GM12864 (cell line): ENCODE measurements at regions not wholly inside any gene's neighbourhood (a gene's known extent, or its start where the extent isn't known, plus 50 kb on each side); places are given as distances from the start of the nearest gene placed in this dataset.

Experiments used
- DNase-seq: peaks from one replicate; pipeline ENCODE4 v3.0.0-alpha.2; 2011; ENCODE audit warnings: low read depth
- H3K4me3 ChIP-seq: 2 replicates; pipeline ENCODE4 v1.5.1; 2011; ENCODE audit warnings: mild to moderate bottlenecking, low read depth, low read length, control low read depth
- CTCF ChIP-seq: IDR thresholded peaks from 2 replicates; pipeline ENCODE4 v1.5.1; 2011; ENCODE audit warnings: low read depth, mild to moderate bottlenecking, moderate library complexity, low read length, control low read depth, inconsistent platforms; ENCODE audit errors: missing control alignments

GRCh38 chr3:168490981-168491380 lies 395.3 kb upstream of the GOLIM4 start:
- TF ChIP-seq CTCF, result no peak

DNA sequence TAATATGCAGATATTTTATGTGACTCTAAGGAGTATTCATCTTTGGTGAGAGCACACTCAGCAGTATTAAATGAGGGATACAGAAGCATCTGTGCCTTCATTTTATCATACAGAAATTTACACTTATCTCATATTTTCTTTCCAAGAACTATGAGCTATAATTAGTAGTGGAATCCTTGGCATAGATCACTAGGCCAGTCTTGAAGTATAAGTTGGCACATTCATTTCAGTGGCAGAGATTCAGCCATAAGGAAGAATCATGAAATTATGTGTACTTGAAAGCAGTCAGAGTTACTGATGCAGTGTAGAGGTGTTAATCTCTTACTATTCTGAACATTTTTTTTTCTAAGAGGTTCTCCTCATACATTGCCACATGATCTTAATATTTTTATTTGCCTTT lies 393.6 kb upstream of the GOLIM4 start:
- no peak overlapping the region for H3K4me3 ChIP-seq
- no peak for DNase-seq
- no peak for TF ChIP-seq CTCF

More at GRCh38 chr3:168490981-168491380, 395.3 kb upstream of the GOLIM4 start:
- no peak overlapping the region for H3K4me3 ChIP-seq
- no peak for DNase-seq

DNA sequence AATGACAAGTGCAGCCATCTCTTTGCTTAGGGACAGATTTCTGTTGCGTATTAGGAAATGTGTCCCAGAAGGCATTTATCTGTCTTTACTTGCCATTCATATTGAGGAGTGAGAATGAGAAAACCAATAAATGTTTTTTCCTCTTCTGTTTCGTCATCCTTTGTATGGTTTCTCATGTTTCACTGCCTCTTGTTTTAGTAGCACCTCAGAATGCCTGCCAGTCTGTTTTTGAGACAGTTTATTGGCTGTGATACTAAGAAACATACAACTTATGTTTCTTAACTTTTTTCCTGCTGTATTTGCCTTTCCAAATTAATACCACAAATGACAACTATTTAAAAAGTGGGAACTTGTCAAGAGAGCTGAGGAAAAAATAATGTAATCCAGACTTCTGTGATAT lies 390.2 kb upstream of the GOLIM4 start:
- H3K4me3 ChIP-seq, result no peak overlapping the region
- TF ChIP-seq CTCF, result no peak
- no peak for DNase-seq

DNA sequence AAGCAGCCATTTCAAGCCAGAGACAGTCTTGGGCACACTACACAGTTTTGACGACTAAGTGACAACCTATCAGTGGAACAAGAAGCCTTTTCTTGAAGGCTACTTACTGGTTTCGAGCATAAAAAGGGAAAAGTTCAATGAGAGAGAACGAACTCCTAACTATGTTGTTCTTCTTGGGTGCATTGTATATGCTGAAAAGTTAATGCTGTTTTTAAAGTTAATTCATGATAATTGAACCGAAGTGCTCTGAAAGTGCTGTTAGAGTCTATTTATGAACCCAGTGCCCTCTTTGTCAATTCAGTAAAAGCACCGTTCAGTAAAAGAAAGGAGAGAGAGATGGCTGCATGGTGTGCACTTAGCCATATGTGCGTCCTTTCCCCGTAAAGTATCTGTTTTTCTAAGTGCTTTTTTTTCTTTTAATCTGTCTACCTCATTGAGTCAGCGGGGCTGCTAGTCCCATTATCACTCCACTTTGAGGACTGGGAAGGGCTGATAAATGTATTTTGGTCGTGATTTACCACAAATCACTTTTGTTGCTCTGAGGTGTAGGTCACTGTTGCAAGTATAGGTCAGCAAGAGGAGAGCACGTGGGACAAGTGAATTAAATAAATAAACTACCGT lies 380.7 kb upstream of the GOLIM4 start:
- DNase-seq, result no peak
- no peak for TF ChIP-seq CTCF
- H3K4me3 ChIP-seq, result no peak overlapping the region

GRCh38 chr3:168475704-168476103 lies 380.0 kb upstream of the GOLIM4 start:
- no peak for TF ChIP-seq CTCF
- no peak overlapping the region for H3K4me3 ChIP-seq
- DNase-seq, result no peak

- no peak overlapping the region for H3K4me3 ChIP-seq
- TF ChIP-seq CTCF, result no peak
- no peak for DNase-seq
These were observed 377.7 kb upstream of the GOLIM4 start for GRCh38 chr3:168473334-168473890.

DNA sequence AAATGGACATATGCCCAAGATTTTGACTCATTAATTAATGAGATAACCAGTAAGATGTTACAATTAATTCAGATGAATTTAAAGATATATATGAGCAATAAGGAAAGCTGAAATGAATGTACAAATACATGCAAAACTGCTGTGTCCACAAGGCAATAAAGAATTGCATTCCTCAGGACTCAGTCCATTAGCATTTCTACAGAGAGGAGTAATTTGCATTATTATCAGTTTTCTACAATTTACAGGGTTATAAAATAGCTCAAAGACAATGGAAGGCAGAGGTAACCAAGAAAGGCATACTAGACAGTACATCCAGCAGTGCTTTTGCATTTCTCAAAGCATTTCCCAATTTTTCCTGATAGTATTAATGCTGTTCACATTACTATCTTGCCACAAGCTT lies 377.1 kb upstream of the GOLIM4 start:
- H3K4me3 ChIP-seq, result no peak overlapping the region
- TF ChIP-seq CTCF, result no peak
- no peak for DNase-seq
